Upper lobe of right lung (tissue), 1 donor: ENCODE measurements at regions not wholly inside any gene's neighbourhood (a gene's known extent, or its start where the extent isn't known, plus 50 kb on each side); places are given as distances from the start of the nearest gene placed in this dataset.
"Not testable (repeated sequence)": the region's sequence is repeated elsewhere in the genome, so short reads cannot be mapped to it uniquely, and the experiment has no call there.

Experiments used
- ATAC-seq: fragments of 200-7000 bp; cut with Tn5 transposase; one replicate; pipeline ENCODE4 v1.9.1; 2020; ENCODE audit warnings: mild to moderate bottlenecking, moderate library complexity
- DNase-seq: peaks from one replicate; pipeline ENCODE4 v3.0.0-alpha.2; 2020
- H3K27ac ChIP-seq: fragments of 200-600 bp; one replicate; pipeline ENCODE4 v1.8.0; 2022
- H3K27me3 ChIP-seq: fragments of 200-600 bp; one replicate; pipeline ENCODE4 v1.8.0; 2022; ENCODE audit warnings: mild to moderate bottlenecking
- H3K36me3 ChIP-seq: fragments of 200-600 bp; one replicate; pipeline ENCODE4 v1.8.0; 2022
- H3K4me1 ChIP-seq: fragments of 200-600 bp; one replicate; pipeline ENCODE4 v1.8.0; 2022
- H3K4me3 ChIP-seq: fragments of 200-600 bp; one replicate; pipeline ENCODE4 v1.8.0; 2022; ENCODE audit warnings: mild to moderate bottlenecking
- H3K9me3 ChIP-seq: fragments of 200-600 bp; one replicate; pipeline ENCODE4 v1.8.0; 2022
- intact Hi-C: fragments of 100-400 bp; cut with DNase I; formaldehyde crosslinking; loops from one replicate; pipeline ENCODE4 v1.11.0; 2022
- TF ChIP-seq, protein P1 (sequence below): fragments of 200-600 bp; IDR thresholded peaks from one replicate; pipeline ENCODE4 v1.8.0; 2022; ENCODE audit warnings: antibody characterized with exemption
- donor health status: DM: no; HTN: yes; CAD: no; lungs with severe emphysema.

DNA sequence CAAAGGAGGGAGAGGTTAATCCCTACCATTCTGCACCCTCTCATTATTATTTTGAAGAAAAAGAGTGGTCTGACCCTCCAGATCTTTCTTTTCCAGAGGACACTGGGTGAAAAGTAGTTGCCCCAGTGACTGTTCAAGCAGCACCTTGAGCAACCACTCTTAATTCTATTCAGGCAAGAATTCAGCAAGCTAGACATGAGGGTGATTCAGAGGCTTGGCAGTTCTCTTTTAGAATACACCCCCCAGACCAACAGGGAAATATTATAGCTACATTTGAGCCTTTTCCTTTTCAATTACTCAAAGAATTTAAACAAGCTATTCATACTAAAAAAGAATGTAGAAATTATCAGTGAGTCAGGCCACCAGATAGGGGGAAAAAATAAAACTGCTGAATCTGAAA, 178.3 kb downstream of the MRPS30 start:
- DNase-seq (no peak), ATAC-seq (no peak)
- no peak overlapping the region for H3K4me3 ChIP-seq
- TF ChIP-seq, protein P1, sequence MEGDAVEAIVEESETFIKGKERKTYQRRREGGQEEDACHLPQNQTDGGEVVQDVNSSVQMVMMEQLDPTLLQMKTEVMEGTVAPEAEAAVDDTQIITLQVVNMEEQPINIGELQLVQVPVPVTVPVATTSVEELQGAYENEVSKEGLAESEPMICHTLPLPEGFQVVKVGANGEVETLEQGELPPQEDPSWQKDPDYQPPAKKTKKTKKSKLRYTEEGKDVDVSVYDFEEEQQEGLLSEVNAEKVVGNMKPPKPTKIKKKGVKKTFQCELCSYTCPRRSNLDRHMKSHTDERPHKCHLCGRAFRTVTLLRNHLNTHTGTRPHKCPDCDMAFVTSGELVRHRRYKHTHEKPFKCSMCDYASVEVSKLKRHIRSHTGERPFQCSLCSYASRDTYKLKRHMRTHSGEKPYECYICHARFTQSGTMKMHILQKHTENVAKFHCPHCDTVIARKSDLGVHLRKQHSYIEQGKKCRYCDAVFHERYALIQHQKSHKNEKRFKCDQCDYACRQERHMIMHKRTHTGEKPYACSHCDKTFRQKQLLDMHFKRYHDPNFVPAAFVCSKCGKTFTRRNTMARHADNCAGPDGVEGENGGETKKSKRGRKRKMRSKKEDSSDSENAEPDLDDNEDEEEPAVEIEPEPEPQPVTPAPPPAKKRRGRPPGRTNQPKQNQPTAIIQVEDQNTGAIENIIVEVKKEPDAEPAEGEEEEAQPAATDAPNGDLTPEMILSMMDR = no peak
- H3K4me1 ChIP-seq = no peaks in the 10 kb centered on the region
- no peaks in the 10 kb centered on the region for H3K27me3 ChIP-seq
- H3K36me3 ChIP-seq = no peaks in the 10 kb centered on the region
- H3K27ac ChIP-seq = no peak overlapping the region
- intact Hi-C loops = no loop called here
- peaks cover 23% of the 10 kb centered on the region for H3K9me3 ChIP-seq

DNA sequence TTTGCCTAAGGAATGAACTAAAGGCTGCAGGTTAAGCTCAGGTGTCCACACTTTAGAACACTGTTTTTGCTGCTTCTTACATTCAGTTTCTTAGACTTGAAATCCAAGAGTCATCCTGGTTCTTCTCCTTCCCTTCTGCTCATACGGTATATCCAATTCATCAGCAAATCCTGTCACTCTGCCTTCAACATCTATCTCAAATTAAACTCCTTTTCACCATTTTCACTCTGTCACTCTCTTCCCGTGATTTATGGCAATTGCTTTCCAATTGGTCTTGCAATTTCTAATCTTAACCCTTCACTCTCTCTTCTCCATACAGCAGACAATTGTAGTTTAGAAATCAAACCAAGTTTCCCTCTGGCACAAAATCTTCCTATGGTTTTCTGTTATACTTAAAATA, 182.9 kb downstream of the MRPS30 start:
- peaks cover 10% of the 10 kb centered on the region for H3K9me3 ChIP-seq
- intact Hi-C loops = no loop called here
- no peaks in the 10 kb centered on the region for H3K36me3 ChIP-seq
- H3K27me3 ChIP-seq = no peaks in the 10 kb centered on the region
- TF ChIP-seq, protein P1 = no peak
- H3K27ac ChIP-seq = no peak overlapping the region
- no peak for ATAC-seq
- no peak for DNase-seq
- no peak overlapping the region for H3K4me3 ChIP-seq
- no peaks in the 10 kb centered on the region for H3K4me1 ChIP-seq

DNA sequence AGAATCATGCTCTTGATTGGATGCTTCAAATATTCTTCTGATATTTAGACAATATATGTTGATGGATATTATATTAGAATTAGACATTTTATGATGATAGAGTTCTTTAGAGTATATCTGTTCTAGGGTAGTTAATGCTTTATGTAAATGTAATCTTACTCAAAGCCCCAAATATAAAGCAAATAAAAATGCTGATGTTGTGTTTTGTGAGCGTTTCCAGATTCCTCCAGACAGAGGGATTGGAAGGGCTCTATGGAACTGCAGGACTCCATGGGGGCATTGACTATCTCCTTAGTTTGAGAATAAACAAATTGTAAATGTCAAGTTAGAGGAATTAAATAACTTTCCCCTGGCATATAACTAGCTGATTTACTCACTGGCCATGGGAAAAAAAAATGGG, 184.5 kb downstream of the MRPS30 start:
- TF ChIP-seq, protein P1 = no peak
- intact Hi-C loops = no loop called here
- no peak for ATAC-seq

DNA sequence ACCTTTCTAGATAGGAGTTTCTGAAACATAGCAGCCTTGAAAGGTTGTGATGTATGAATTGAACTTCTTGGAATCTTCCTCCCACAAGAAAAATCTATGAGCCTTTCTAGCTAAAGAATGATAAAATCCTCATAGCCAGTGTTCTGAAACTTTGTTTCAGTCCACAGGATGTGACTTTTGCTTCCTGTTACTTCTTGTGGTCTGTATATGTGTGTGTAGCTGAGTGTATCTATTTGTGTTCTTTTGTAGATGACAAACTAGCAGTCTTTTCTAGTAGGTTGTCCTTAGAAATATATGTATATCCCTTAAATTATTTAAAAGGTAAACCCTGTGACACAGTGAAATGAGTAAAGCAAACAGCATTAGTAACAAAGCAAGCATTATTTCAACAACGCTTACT, 188.8 kb downstream of the MRPS30 start:
- no peak overlapping the region for H3K27ac ChIP-seq
- H3K4me1 ChIP-seq = no peaks in the 10 kb centered on the region
- no peaks in the 10 kb centered on the region for H3K36me3 ChIP-seq
- no peaks in the 10 kb centered on the region for H3K9me3 ChIP-seq
- H3K27me3 ChIP-seq = no peaks in the 10 kb centered on the region
- DNase-seq (no peak), ATAC-seq (no peak)
- TF ChIP-seq, protein P1 = no peak
- intact Hi-C loops = no loop called here
- no peak overlapping the region for H3K4me3 ChIP-seq

More for the DNA sequence above, 184.5 kb downstream of the MRPS30 start:
- no peak for DNase-seq
- Histone ChIP-seq H3K27ac (no peak overlapping the region), H3K9me3 (peaks cover 10% of the 10 kb centered on the region), H3K4me3 (no peak overlapping the region), H3K36me3 (no peaks in the 10 kb centered on the region), H3K4me1 (no peaks in the 10 kb centered on the region), H3K27me3 (no peaks in the 10 kb centered on the region)

DNA sequence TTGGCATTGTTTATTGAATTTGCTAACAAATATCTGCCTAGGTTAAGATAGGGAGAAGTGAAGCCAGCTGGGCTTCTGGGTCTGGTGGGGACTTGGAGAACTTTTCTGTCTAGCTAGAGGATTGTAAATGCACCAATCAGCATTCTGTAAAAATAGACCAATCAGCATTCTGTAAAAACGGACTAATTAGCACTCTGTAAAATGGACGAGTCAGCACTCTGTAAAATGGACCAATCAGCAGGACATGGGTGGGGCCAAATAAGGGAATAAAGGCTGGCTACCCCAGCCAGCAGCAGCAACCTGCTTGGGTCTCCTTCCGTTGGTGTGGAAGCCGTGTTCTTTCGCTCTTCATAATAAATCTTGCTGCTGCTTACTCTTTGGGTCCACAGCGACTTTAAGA, 198.4 kb downstream of the MRPS30 start:
- ATAC-seq, H3K4me1 ChIP-seq, H3K9me3 ChIP-seq, DNase-seq, H3K27ac ChIP-seq, H3K36me3 ChIP-seq, H3K27me3 ChIP-seq, intact Hi-C loops, H3K4me3 ChIP-seq: not testable (repeated sequence)

DNA sequence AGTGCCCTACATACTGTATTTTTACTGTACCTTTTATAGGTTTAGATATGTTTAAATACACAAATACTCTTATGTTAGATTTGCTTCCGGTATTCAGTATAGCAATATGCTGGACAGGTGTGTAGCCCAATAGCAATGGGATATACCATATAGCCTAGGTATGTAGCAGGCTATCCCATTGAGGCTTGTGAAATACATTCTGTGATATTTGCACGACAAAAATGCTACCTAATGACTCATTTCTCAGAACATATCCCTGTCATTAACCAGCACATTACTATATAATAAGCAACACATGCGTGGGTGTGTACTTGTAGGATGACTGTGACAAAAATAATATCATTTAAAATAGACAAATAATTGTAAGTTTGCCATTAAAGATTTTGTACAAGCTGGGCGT, 208.8 kb downstream of the MRPS30 start:
- no peaks in the 10 kb centered on the region for H3K27me3 ChIP-seq
- H3K4me3 ChIP-seq = no peak overlapping the region
- no peaks in the 10 kb centered on the region for H3K9me3 ChIP-seq
- intact Hi-C loops = no loop called here
- DNase-seq (no peak), ATAC-seq (no peak)
- H3K36me3 ChIP-seq = no peaks in the 10 kb centered on the region
- H3K4me1 ChIP-seq = no peaks in the 10 kb centered on the region
- TF ChIP-seq, protein P1 = no peak
- H3K27ac ChIP-seq = no peak overlapping the region
